ENCODE measurements at regions not wholly inside any gene's neighbourhood (a gene's known extent, or its start where the extent isn't known, plus 50 kb on each side); places are given as distances from the start of the nearest gene placed in this dataset.

DNA sequence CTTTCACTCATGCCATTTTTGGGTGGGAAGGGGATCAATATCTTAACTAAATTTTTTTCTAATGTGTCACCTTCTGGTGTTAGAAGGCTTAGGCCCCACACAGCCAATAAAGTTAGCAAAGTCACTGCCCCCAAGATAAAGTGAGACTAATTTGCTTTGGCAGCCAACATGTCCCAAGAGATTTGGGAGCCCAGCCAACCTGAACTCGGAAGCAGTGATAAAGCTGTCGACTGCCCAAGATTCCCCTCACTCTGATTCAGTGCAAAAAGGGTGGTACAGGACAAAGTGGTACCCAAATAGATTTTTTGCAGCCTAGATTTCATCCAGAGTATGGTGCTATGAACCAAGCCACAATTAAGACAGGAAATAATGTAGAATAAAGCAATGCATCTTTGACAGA, 572.5 kb upstream of the ARRDC3 start:
- H3K27ac ChIP-seq (ENCODE audit: low read length), result peak overlapping the region; percentile 27; the same call in 1 of the 2 replicates
- no peaks in the 10 kb centered on the region for H3K27me3 ChIP-seq (ENCODE audit: control insufficient read depth, insufficient read depth, low read length)
- intact Hi-C loops (cut with micrococcal nuclease; ENCODE audit: unreplicated experiment), result no loop called here
- no peaks in the 10 kb centered on the region for H3K36me3 ChIP-seq (ENCODE audit: control insufficient read depth, insufficient read depth, low read length)
- in situ Hi-C loops (cut with HindIII; ENCODE audit: low pct_unique_long_range_greater_than_20kb, low sequenced_read_pairs), result no loop called here
- ChIA-PET CTCF (no interaction called here), POLR2A (no interaction called here)
- no peaks in the 10 kb centered on the region for H3K9me3 ChIP-seq (ENCODE audit: control insufficient read depth, insufficient read depth, low read depth, low read length)
- no peak for ATAC-seq
- no peak overlapping the region for H3K4me3 ChIP-seq (ENCODE audit: low read depth in 2 of 2, low read length in 2 of 2)
- no peak for DNase-seq (ENCODE audit: low read depth, low spot score)
- TF ChIP-seq TCF7L2 (IDR thresholded peaks at IDR 0.05; ENCODE audit: low read depth, low read length) (no peak), POLR2AphosphoS5 (IDR thresholded peaks at IDR 0.05; ENCODE audit: low read depth, low read length) (no peak), SIN3A (IDR thresholded peaks at IDR 0.05; ENCODE audit: borderline replicate concordance, insufficient read depth, low read depth, low read length) (no peak)
- TF ChIP-seq, protein P1, sequence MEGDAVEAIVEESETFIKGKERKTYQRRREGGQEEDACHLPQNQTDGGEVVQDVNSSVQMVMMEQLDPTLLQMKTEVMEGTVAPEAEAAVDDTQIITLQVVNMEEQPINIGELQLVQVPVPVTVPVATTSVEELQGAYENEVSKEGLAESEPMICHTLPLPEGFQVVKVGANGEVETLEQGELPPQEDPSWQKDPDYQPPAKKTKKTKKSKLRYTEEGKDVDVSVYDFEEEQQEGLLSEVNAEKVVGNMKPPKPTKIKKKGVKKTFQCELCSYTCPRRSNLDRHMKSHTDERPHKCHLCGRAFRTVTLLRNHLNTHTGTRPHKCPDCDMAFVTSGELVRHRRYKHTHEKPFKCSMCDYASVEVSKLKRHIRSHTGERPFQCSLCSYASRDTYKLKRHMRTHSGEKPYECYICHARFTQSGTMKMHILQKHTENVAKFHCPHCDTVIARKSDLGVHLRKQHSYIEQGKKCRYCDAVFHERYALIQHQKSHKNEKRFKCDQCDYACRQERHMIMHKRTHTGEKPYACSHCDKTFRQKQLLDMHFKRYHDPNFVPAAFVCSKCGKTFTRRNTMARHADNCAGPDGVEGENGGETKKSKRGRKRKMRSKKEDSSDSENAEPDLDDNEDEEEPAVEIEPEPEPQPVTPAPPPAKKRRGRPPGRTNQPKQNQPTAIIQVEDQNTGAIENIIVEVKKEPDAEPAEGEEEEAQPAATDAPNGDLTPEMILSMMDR (IDR thresholded peaks at IDR 0.05), result no peak
- TF ChIP-seq, protein P2, sequence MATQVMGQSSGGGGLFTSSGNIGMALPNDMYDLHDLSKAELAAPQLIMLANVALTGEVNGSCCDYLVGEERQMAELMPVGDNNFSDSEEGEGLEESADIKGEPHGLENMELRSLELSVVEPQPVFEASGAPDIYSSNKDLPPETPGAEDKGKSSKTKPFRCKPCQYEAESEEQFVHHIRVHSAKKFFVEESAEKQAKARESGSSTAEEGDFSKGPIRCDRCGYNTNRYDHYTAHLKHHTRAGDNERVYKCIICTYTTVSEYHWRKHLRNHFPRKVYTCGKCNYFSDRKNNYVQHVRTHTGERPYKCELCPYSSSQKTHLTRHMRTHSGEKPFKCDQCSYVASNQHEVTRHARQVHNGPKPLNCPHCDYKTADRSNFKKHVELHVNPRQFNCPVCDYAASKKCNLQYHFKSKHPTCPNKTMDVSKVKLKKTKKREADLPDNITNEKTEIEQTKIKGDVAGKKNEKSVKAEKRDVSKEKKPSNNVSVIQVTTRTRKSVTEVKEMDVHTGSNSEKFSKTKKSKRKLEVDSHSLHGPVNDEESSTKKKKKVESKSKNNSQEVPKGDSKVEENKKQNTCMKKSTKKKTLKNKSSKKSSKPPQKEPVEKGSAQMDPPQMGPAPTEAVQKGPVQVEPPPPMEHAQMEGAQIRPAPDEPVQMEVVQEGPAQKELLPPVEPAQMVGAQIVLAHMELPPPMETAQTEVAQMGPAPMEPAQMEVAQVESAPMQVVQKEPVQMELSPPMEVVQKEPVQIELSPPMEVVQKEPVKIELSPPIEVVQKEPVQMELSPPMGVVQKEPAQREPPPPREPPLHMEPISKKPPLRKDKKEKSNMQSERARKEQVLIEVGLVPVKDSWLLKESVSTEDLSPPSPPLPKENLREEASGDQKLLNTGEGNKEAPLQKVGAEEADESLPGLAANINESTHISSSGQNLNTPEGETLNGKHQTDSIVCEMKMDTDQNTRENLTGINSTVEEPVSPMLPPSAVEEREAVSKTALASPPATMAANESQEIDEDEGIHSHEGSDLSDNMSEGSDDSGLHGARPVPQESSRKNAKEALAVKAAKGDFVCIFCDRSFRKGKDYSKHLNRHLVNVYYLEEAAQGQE (IDR thresholded peaks at IDR 0.05; ENCODE audit: insufficient read depth in 1 of 2, low read depth in 2 of 2, low read length in 1 of 2), result no peak
- no TSS peak for BruUV-seq (replicated peaks)
- H3K4me1 ChIP-seq (ENCODE audit: control insufficient read depth, insufficient read depth, low read length), result no peaks in the 10 kb centered on the region

DNA sequence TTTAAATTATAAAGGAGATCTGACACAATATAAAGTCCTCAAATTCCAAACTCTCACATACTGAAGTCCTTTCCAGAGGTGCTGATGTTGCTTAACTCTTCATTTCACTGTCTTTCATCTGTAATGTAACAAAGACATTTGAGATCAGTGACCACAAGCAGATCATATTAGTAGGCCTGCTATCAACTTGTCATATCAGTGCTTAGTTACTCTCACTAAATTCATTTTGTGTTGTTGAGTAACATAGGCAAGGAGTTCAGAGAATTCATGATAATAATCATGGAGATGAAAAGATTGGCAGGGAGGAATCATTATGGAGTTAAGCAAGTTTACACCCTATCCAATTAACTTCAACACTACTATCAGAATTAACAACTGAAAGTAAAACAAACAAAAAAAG, 571.0 kb upstream of the ARRDC3 start:
- CTCF ChIA-PET, result no interaction called here
- ATAC-seq, result no peak
- in situ Hi-C loops (cut with HindIII; ENCODE audit: low pct_unique_long_range_greater_than_20kb, low sequenced_read_pairs), result no loop called here

More for the DNA sequence above, 571.0 kb upstream of the ARRDC3 start:
- Histone ChIP-seq H3K4me1 (ENCODE audit: control insufficient read depth, insufficient read depth, low read length) (no peaks in the 10 kb centered on the region), H3K27me3 (ENCODE audit: control insufficient read depth, insufficient read depth, low read length) (no peaks in the 10 kb centered on the region), H3K9me3 (ENCODE audit: control insufficient read depth, insufficient read depth, low read depth, low read length) (no peaks in the 10 kb centered on the region), H3K4me3 (ENCODE audit: low read depth in 2 of 2, low read length in 2 of 2) (no peak overlapping the region), H3K27ac (ENCODE audit: low read length) (no peak overlapping the region; the same call in 1 of the 2 replicates), H3K36me3 (ENCODE audit: control insufficient read depth, insufficient read depth, low read length) (no peaks in the 10 kb centered on the region)
- POLR2A ChIA-PET, result no interaction called here
- BruUV-seq (replicated peaks), result no TSS peak
- intact Hi-C loops (cut with micrococcal nuclease; ENCODE audit: unreplicated experiment), result no loop called here
- DNase-seq (ENCODE audit: low read depth, low spot score), result no peak
- TF ChIP-seq SIN3A (IDR thresholded peaks at IDR 0.05; ENCODE audit: borderline replicate concordance, insufficient read depth, low read depth, low read length) (no peak), POLR2AphosphoS5 (IDR thresholded peaks at IDR 0.05; ENCODE audit: low read depth, low read length) (no peak)
- TF ChIP-seq, protein P1 (IDR thresholded peaks at IDR 0.05), result no peak
- TF ChIP-seq, protein P2 (IDR thresholded peaks at IDR 0.05; ENCODE audit: insufficient read depth in 1 of 2, low read depth in 2 of 2, low read length in 1 of 2), result no peak
